A549 (cell line): ENCODE measurements at regions not wholly inside any gene's neighbourhood (a gene's known extent, or its start where the extent isn't known, plus 50 kb on each side); places are given as distances from the start of the nearest gene placed in this dataset.

Source experiments
- ATAC-seq, 2 experiments: fragments of 200-7000 bp in 1 of 2; fragments of >200 bp in 1 of 2; cut with Nextera tagmentation in 1 of 2; cut with Tn5 transposase in 1 of 2; 3 replicates each; pipeline versions ENCODE4 v1.8.0 to v1.9.1; 2018 to 2020; ENCODE audit warnings: mild to moderate bottlenecking in 1 of 2, moderate library complexity in 1 of 2
- CTCF ChIA-PET: fragments of 300-600 bp; sonication (Branson Sonifier 250); formaldehyde crosslinking; extraction: SDS; loops from one replicate; lab custom pipeline; 2021; ENCODE audit warnings: antibody characterized with exemption, inconsistent platforms; lab: Yijun Ruan, JAX
- POLR2A ChIA-PET: fragments of 350-600 bp; formaldehyde crosslinking; extraction: SDS; loops from one replicate; lab custom pipeline; 2021; ENCODE audit warnings: antibody characterized with exemption, inconsistent platforms; lab: Yijun Ruan, JAX
- DNase-seq, 2 experiments: peaks; one replicate each; pipeline versions ENCODE4 v3.0.0 to v3.0.0-alpha.2; 2011 to 2016; ENCODE audit warnings: low read depth in 1 of 2, low spot score in 1 of 2
- FAIRE-seq: peaks from 2 replicates; lab custom pipeline; 2011; peaks lifted over from hg19 to GRCh38; lab: Jason Lieb, UNC
- H3K27ac ChIP-seq, 2 experiments: fragments of >200 bp; sonication (Bioruptor Twin); formaldehyde crosslinking; 3 replicates each; pipeline ENCODE4 v1.5.1; 2016 to 2017
- H3K4me1 ChIP-seq: fragments of >200 bp; sonication (Bioruptor Twin); formaldehyde crosslinking; 3 replicates; pipeline ENCODE4 v1.6.1; 2016
- H3K4me2 ChIP-seq: fragments of >200 bp; sonication (Bioruptor Twin); formaldehyde crosslinking; 3 replicates; pipeline ENCODE4 v1.6.1; 2016
- H3K4me3 ChIP-seq: fragments of >200 bp; sonication (Bioruptor Twin); formaldehyde crosslinking; 3 replicates; pipeline ENCODE4 v1.5.1; 2016
- H3K9me3 ChIP-seq: fragments of >200 bp; sonication (Bioruptor Twin); formaldehyde crosslinking; 3 replicates; pipeline ENCODE4 v1.6.1; 2016
- ATOH8 ChIP-seq: fragments of 250-450 bp; sonication (Bioruptor Pico); IDR thresholded peaks from 2 replicates; pipeline ENCODE4 v1.5.0; 2020; ENCODE audit warnings: low read depth, mild to moderate bottlenecking, moderate library complexity
- BHLHE40 ChIP-seq: IDR thresholded peaks from 2 replicates; pipeline ENCODE4 v1.6.1; 2012; ENCODE audit warnings: low read depth, low read length, inconsistent platforms
- CBX2 ChIP-seq: fragments of 200-600 bp; sonication (generic); IDR thresholded peaks from 2 replicates; pipeline ENCODE4 v1.6.1; 2016; ENCODE audit warnings: low read depth, mild to moderate bottlenecking, borderline replicate concordance
- CBX8 ChIP-seq: fragments of 200-600 bp; sonication (generic); IDR thresholded peaks from 2 replicates; pipeline ENCODE4 v1.6.1; 2016
- CHD2 ChIP-seq: fragments of 150-350 bp; IDR thresholded peaks from 2 replicates; pipeline ENCODE4 v1.6.1; 2014; ENCODE audit warnings: low read length; ENCODE audit not compliant: partially characterized antibody
- CTCF ChIP-seq: fragments of >200 bp; sonication (Bioruptor Twin); formaldehyde crosslinking; IDR thresholded peaks from 3 replicates; pipeline ENCODE4 v1.5.1; 2016
- EP300 ChIP-seq, 2 experiments: fragments of >200 bp; sonication (Bioruptor Twin); formaldehyde crosslinking; IDR thresholded peaks; 2 replicates in 1 of 2; 3 replicates in 1 of 2; pipeline ENCODE4 v1.6.1; 2016 to 2017
- FOSB ChIP-seq: fragments of 250-450 bp; sonication (Bioruptor Pico); IDR thresholded peaks from 2 replicates; pipeline ENCODE4 v1.5.0; 2020; ENCODE audit warnings: mild to moderate bottlenecking, moderate library complexity
- FOXS1 ChIP-seq: fragments of 250-450 bp; sonication (Bioruptor Pico); IDR thresholded peaks from 2 replicates; pipeline ENCODE4 v1.5.0; 2020; ENCODE audit warnings: mild to moderate bottlenecking, moderate library complexity
- HOXA7 ChIP-seq: fragments of 250-450 bp; sonication (Bioruptor Pico); IDR thresholded peaks from 2 replicates; pipeline ENCODE4 v1.5.0; 2020; ENCODE audit warnings: mild to moderate bottlenecking, moderate library complexity
- JUN ChIP-seq, 2 experiments: fragments of >200 bp; sonication (Bioruptor Twin); formaldehyde crosslinking; IDR thresholded peaks; 2 replicates in 1 of 2; 3 replicates in 1 of 2; pipeline ENCODE4 v1.6.1; 2016 to 2017
- KDM5A ChIP-seq: fragments of 200-600 bp; sonication (generic); IDR thresholded peaks from 2 replicates; pipeline ENCODE4 v1.6.1; 2016; ENCODE audit warnings: antibody characterized with exemption, mild to moderate bottlenecking
- MAFK ChIP-seq: fragments of 450-650 bp; IDR thresholded peaks from 2 replicates; pipeline ENCODE4 v1.6.1; 2014; ENCODE audit not compliant: partially characterized antibody
- MYC ChIP-seq: IDR thresholded peaks from 2 replicates; pipeline ENCODE4 v1.6.1; 2012; ENCODE audit warnings: mild to moderate bottlenecking, inconsistent platforms, low read length, improper control_type of control experiment, borderline replicate concordance
- NPAS2 ChIP-seq: fragments of 250-450 bp; sonication (Bioruptor Pico); IDR thresholded peaks from 2 replicates; pipeline ENCODE4 v1.8.0; 2022; ENCODE audit warnings: mild to moderate bottlenecking, moderate library complexity, borderline replicate concordance
- POLR2A ChIP-seq: IDR thresholded peaks from 2 replicates; pipeline ENCODE4 v1.6.1; 2012; ENCODE audit warnings: mild to moderate bottlenecking, low read length
- POLR2AphosphoS2 ChIP-seq: conservative IDR thresholded peaks from 2 replicates; pipeline ENCODE4 v1.6.1; 2012; ENCODE audit warnings: low read length, improper control_type of control experiment, inconsistent platforms
- RARB ChIP-seq: fragments of 250-450 bp; sonication (Bioruptor Pico); IDR thresholded peaks from 2 replicates; pipeline ENCODE4 v1.8.0; 2021; ENCODE audit warnings: mild to moderate bottlenecking, moderate library complexity
- RCOR1 ChIP-seq: fragments of 150-350 bp; IDR thresholded peaks from 2 replicates; pipeline ENCODE4 v1.6.1; 2014; ENCODE audit warnings: antibody characterized with exemption, low read length, low read depth
- REST ChIP-seq: fragments of 200-600 bp; sonication (generic); IDR thresholded peaks from 2 replicates; pipeline ENCODE4 v1.6.1; 2016; ENCODE audit warnings: antibody characterized with exemption, mild to moderate bottlenecking, moderate library complexity
- SMC3 ChIP-seq: fragments of >200 bp; sonication (Bioruptor Twin); formaldehyde crosslinking; IDR thresholded peaks from 3 replicates; pipeline ENCODE4 v1.6.1; 2018; ENCODE audit warnings: inconsistent platforms
- TFCP2L1 ChIP-seq: fragments of 250-450 bp; sonication (Bioruptor Pico); IDR thresholded peaks from 2 replicates; pipeline ENCODE4 v1.5.0; 2021; ENCODE audit warnings: mild to moderate bottlenecking
- TP53 ChIP-seq: fragments of 250-450 bp; sonication (Bioruptor Pico); IDR thresholded peaks from 2 replicates; pipeline ENCODE4 v1.5.0; 2021; ENCODE audit warnings: mild to moderate bottlenecking, moderate library complexity
- ZNF302 ChIP-seq: fragments of 250-450 bp; sonication (Bioruptor Pico); IDR thresholded peaks from 2 replicates; pipeline ENCODE4 v1.9.0; 2021; ENCODE audit warnings: inconsistent platforms, mild to moderate bottlenecking, moderate library complexity
- ZSCAN20 ChIP-seq: fragments of 250-450 bp; sonication (Bioruptor Pico); IDR thresholded peaks from 2 replicates; pipeline ENCODE4 v1.8.0; 2022; ENCODE audit warnings: mild to moderate bottlenecking, moderate library complexity
- WGBS: methylation state at CpG from one replicate; pipeline ENCODE4 v1.1.6; 2017; ENCODE audit errors: missing lambda C conversion rate; 5-methylcytosine and 5-hydroxymethylcytosine counted together
- TF ChIP-seq, protein P1 (sequence below): fragments of 150-350 bp; IDR thresholded peaks from 2 replicates; pipeline ENCODE4 v1.6.1; 2014; ENCODE audit warnings: low read depth, mild to moderate bottlenecking, low read length
- TF ChIP-seq, protein P2 (sequence below): fragments of >200 bp; sonication (Bioruptor Twin); formaldehyde crosslinking; IDR thresholded peaks from 3 replicates; pipeline ENCODE4 v1.6.1; 2016

DNA sequence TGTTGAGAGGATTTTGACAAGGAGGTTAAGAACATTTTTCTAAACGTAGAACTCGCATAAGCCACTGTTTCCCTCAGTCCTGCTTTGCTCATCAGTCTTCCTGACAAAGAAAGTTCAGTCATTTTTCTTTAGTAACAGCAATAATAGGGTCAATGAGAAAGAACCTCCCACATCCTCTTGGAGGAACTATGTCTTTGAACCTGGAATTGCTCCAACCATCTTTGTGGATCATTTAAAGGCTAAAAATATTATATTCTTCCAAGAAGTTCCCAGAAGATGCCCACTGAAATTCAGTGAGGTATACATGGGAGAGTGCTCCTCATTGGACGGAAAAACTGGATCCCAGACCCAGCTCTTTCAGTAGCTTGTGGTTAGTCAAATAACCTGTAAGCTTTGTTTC, 282.8 kb upstream of the FAR2 start:
- FAIRE-seq: no peak
- no peaks in the 10 kb centered on the region for H3K9me3 ChIP-seq
- DNase-seq: no peak
- ChIA-PET CTCF (interaction anchor here (0.7 to 0.8 kb wide), 3 partner anchors 10 to 44 kb away, joined by 3 to 5 read pairs (median 3); no protein-coding TSS in a partner anchor), POLR2A (no interaction called here)
- no peak for ATAC-seq
- H3K4me1 ChIP-seq: peaks cover 5% of the 10 kb centered on the region; the same call in 1 of the 3 replicates
- WGBS: 26% methylated on average over 3 of the region's 3 CpGs
- H3K4me3 ChIP-seq: no peak overlapping the region
- H3K4me2 ChIP-seq: no peak overlapping the region
- no peak overlapping the region for H3K27ac ChIP-seq
- TF ChIP-seq EP300 (IDR thresholded peaks at IDR 0.05): no peak
- no peak for TF ChIP-seq JUN (IDR thresholded peaks at IDR 0.05)
- TF ChIP-seq MYC: no peak
- no peak for TF ChIP-seq TFCP2L1 (CRISPR knock-in tag)
- TF ChIP-seq REST: no peak
- no peak for TF ChIP-seq ZSCAN20 (CRISPR knock-in tag)
- no peak for TF ChIP-seq RCOR1
- TF ChIP-seq NPAS2: no peak
- no peak for TF ChIP-seq ATOH8 (CRISPR knock-in tag)

DNA sequence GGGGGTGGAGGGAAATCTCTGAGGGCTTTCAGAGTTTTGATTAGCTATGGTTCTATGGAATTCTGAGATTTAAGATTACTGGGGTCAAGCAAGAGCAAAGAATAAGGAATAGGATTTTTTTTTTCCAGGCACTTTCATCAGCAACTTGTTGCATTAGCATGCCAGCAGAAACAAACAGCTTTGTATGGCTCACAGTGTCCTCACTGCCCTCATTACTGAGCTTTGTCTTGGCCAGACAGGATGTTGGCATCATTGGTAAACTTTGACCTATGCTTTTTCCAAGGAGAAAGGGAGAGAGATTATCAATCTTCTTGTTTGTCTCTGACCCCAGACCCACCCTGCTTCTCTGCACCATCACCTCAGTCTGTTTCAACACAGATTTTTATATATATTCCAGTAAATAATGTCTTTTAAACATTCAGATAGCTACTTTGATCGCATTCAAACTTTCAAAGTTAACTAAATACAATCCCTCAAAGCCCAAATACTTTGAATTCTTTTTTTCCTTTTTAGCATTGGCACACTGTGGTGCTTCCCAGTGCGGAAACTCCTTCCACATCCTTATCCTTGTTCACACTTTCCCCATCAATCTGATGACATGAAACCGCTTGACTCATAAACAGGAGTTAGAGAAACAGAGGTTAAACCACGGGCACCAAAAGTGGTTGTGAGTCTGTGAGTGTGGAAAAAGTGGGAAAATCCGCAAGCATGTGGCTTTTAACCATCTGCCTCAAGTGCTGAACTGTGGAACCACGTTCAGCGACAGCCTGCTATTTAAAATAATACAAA, 282.2 kb upstream of the FAR2 start:
- DNase-seq (no peak), FAIRE-seq (no peak), ATAC-seq (no peak)
- H3K4me1 ChIP-seq: peaks cover 7% of the 10 kb centered on the region; the same call in 1 of the 3 replicates
- H3K4me3 ChIP-seq: no peak overlapping the region
- POLR2A ChIA-PET: no interaction called here
- CTCF ChIA-PET: interaction anchor here (0.7 to 1.2 kb wide), 4 partner anchors 9 to 44 kb away, joined by 3 to 5 read pairs (median 3); no protein-coding TSS in a partner anchor
- H3K9me3 ChIP-seq: no peaks in the 10 kb centered on the region
- H3K4me2 ChIP-seq: no peak overlapping the region
- no peak overlapping the region for H3K27ac ChIP-seq
- TF ChIP-seq JUN (IDR thresholded peaks at IDR 0.05): no peak
- no peak for TF ChIP-seq TP53 (CRISPR knock-in tag)
- TF ChIP-seq FOSB (CRISPR knock-in tag): no peak
- TF ChIP-seq CHD2: no peak
- no peak for TF ChIP-seq ZNF302 (CRISPR knock-in tag)
- no peak for TF ChIP-seq HOXA7 (CRISPR knock-in tag)
- no peak for TF ChIP-seq MAFK
- TF ChIP-seq POLR2AphosphoS2: no peak
- TF ChIP-seq FOXS1: no peak
- TF ChIP-seq BHLHE40: no peak
- no peak for TF ChIP-seq CBX8
- TF ChIP-seq RARB (CRISPR knock-in tag): no peak
- no peak for TF ChIP-seq SMC3
- no peak for TF ChIP-seq MYC
- no peak for TF ChIP-seq KDM5A
- no peak for TF ChIP-seq CTCF
- TF ChIP-seq CBX2: no peak
- TF ChIP-seq, protein P1, sequence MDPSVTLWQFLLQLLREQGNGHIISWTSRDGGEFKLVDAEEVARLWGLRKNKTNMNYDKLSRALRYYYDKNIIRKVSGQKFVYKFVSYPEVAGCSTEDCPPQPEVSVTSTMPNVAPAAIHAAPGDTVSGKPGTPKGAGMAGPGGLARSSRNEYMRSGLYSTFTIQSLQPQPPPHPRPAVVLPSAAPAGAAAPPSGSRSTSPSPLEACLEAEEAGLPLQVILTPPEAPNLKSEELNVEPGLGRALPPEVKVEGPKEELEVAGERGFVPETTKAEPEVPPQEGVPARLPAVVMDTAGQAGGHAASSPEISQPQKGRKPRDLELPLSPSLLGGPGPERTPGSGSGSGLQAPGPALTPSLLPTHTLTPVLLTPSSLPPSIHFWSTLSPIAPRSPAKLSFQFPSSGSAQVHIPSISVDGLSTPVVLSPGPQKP: no peak
- TF ChIP-seq, protein P2, sequence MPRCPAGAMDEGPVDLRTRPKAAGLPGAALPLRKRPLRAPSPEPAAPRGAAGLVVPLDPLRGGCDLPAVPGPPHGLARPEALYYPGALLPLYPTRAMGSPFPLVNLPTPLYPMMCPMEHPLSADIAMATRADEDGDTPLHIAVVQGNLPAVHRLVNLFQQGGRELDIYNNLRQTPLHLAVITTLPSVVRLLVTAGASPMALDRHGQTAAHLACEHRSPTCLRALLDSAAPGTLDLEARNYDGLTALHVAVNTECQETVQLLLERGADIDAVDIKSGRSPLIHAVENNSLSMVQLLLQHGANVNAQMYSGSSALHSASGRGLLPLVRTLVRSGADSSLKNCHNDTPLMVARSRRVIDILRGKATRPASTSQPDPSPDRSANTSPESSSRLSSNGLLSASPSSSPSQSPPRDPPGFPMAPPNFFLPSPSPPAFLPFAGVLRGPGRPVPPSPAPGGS: no peak
- no peak for TF ChIP-seq POLR2A
- TF ChIP-seq, all 56 proteins: peak for 0
- 46% methylated on average over 7 of the region's 7 CpGs for WGBS
